ENCODE measurements at regions not wholly inside any gene's neighbourhood (a gene's known extent, or its start where the extent isn't known, plus 50 kb on each side); places are given as distances from the start of the nearest gene placed in this dataset.
A peak's percentile ranks its signal among the peaks of the same experiment; 100 is the strongest.
"Not testable (repeated sequence)": the region's sequence is repeated elsewhere in the genome, so short reads cannot be mapped to it uniquely, and the experiment has no call there.

GRCh38 chr9:108746864-108747263 is 108.9 kb downstream of the ACTL7B start:
- Mint-ChIP-seq H3K4me3 (no peak overlapping the region), H3K36me3 (ENCODE audit: low read depth) (no peaks in the 10 kb centered on the region), H3K27me3 (ENCODE audit: low read depth) (peaks cover 6% of the 10 kb centered on the region), H3K27ac (ENCODE audit: unreplicated experiment) (no peak overlapping the region), H3K9me3 (no peaks in the 10 kb centered on the region), H3K4me1 (peaks cover 14% of the 10 kb centered on the region)
- no peak for DNase-seq (ENCODE audit: low read depth, low spot score)
- no peak for TF ChIP-seq CTCF (conservative IDR thresholded peaks at IDR 0.05)

GRCh38 chr9:108746001-108746400 is 109.8 kb downstream of the ACTL7B start:
- H3K36me3 Mint-ChIP-seq (ENCODE audit: low read depth): no peaks in the 10 kb centered on the region
- no peak overlapping the region for H3K4me3 Mint-ChIP-seq
- H3K27me3 Mint-ChIP-seq (ENCODE audit: low read depth): peaks cover 6% of the 10 kb centered on the region
- H3K4me1 Mint-ChIP-seq: peaks cover 14% of the 10 kb centered on the region
- no peaks in the 10 kb centered on the region for H3K9me3 Mint-ChIP-seq
- no peak overlapping the region for H3K27ac Mint-ChIP-seq (ENCODE audit: unreplicated experiment)
- no peak for DNase-seq (ENCODE audit: low read depth, low spot score)
- no peak for TF ChIP-seq CTCF (conservative IDR thresholded peaks at IDR 0.05)

GRCh38 chr9:108744641-108745040 is 111.1 kb downstream of the ACTL7B start:
- H3K27me3 Mint-ChIP-seq (ENCODE audit: low read depth): peaks cover 6% of the 10 kb centered on the region
- no peaks in the 10 kb centered on the region for H3K9me3 Mint-ChIP-seq
- H3K36me3 Mint-ChIP-seq (ENCODE audit: low read depth): no peaks in the 10 kb centered on the region
- no peak overlapping the region for H3K27ac Mint-ChIP-seq (ENCODE audit: unreplicated experiment)
- no peak for TF ChIP-seq CTCF (conservative IDR thresholded peaks at IDR 0.05)
- H3K4me1 Mint-ChIP-seq: peaks cover 14% of the 10 kb centered on the region
- no peak overlapping the region for H3K4me3 Mint-ChIP-seq
- DNase-seq (ENCODE audit: low read depth, low spot score): no peak

- Mint-ChIP-seq H3K27ac (ENCODE audit: unreplicated experiment) (no peak overlapping the region), H3K4me1 (peaks cover 14% of the 10 kb centered on the region), H3K36me3 (ENCODE audit: low read depth) (no peaks in the 10 kb centered on the region), H3K9me3 (no peaks in the 10 kb centered on the region), H3K27me3 (ENCODE audit: low read depth) (peaks cover 6% of the 10 kb centered on the region), H3K4me3 (no peak overlapping the region)
- no peak for DNase-seq (ENCODE audit: low read depth, low spot score)
- TF ChIP-seq CTCF (conservative IDR thresholded peaks at IDR 0.05): no peak
Observed at GRCh38 chr9:108743901-108744371, 111.8 kb downstream of the ACTL7B start.

- no peak overlapping the region for H3K4me3 Mint-ChIP-seq
- DNase-seq (ENCODE audit: low read depth, low spot score): no peak
- H3K27ac Mint-ChIP-seq (ENCODE audit: unreplicated experiment): peak overlapping the region; percentile 36
- H3K9me3 Mint-ChIP-seq: no peaks in the 10 kb centered on the region
- H3K27me3 Mint-ChIP-seq (ENCODE audit: low read depth): peaks cover 6% of the 10 kb centered on the region
- peaks cover 14% of the 10 kb centered on the region for H3K4me1 Mint-ChIP-seq
- H3K36me3 Mint-ChIP-seq (ENCODE audit: low read depth): no peaks in the 10 kb centered on the region
- no peak for TF ChIP-seq CTCF (conservative IDR thresholded peaks at IDR 0.05)
Observed at GRCh38 chr9:108743416-108743815, 112.4 kb downstream of the ACTL7B start.

GRCh38 chr9:108742191-108742590 is 113.6 kb downstream of the ACTL7B start:
- Mint-ChIP-seq H3K27me3 (ENCODE audit: low read depth) (peaks cover 6% of the 10 kb centered on the region), H3K27ac (ENCODE audit: unreplicated experiment) (peak overlapping the region; percentile 48), H3K36me3 (ENCODE audit: low read depth) (no peaks in the 10 kb centered on the region), H3K4me3 (no peak overlapping the region), H3K4me1 (peaks cover 14% of the 10 kb centered on the region), H3K9me3 (no peaks in the 10 kb centered on the region)
- no peak for DNase-seq (ENCODE audit: low read depth, low spot score)
- TF ChIP-seq CTCF (conservative IDR thresholded peaks at IDR 0.05): no peak

- not testable (repeated sequence) for DNase-seq (ENCODE audit: low read depth, low spot score); H3K36me3 Mint-ChIP-seq (ENCODE audit: low read depth); H3K4me1 Mint-ChIP-seq; H3K27ac Mint-ChIP-seq (ENCODE audit: unreplicated experiment); H3K4me3 Mint-ChIP-seq; H3K27me3 Mint-ChIP-seq (ENCODE audit: low read depth)
- H3K9me3 Mint-ChIP-seq: peaks cover 10% of the 10 kb centered on the region
Observed at GRCh38 chr9:108731292-108731691, 124.5 kb downstream of the ACTL7B start.

Data from neural crest cell (in vitro differentiated cells).